Neutrophil (primary cell): ENCODE measurements at regions not wholly inside any gene's neighbourhood (a gene's known extent, or its start where the extent isn't known, plus 50 kb on each side); places are given as distances from the start of the nearest gene placed in this dataset.
"Not testable (repeated sequence)": the region's sequence is repeated elsewhere in the genome, so short reads cannot be mapped to it uniquely, and the experiment has no call there.

Source experiments
- H3K27ac ChIP-seq: fragments of 200-600 bp; sonication (generic); 2 replicates; pipeline ENCODE4 v1.5.1; 2016; ENCODE audit warnings: mild to moderate bottlenecking, moderate library complexity
- H3K27me3 ChIP-seq: fragments of 200-600 bp; sonication (generic); 2 replicates; pipeline ENCODE4 v1.6.0; 2016; ENCODE audit warnings: mild to moderate bottlenecking
- H3K36me3 ChIP-seq: fragments of 200-600 bp; sonication (generic); 2 replicates; pipeline ENCODE4 v1.5.1; 2017
- H3K4me1 ChIP-seq, 2 experiments: fragments of 200-600 bp in 1 of 2; sonication (generic) in 1 of 2; 1 replicate in 1 of 2; 2 replicates in 1 of 2; pipeline versions ENCODE4 v1.5.1 to v1.6.1; 2013 to 2016; ENCODE audit warnings: low read depth in 1 of 2, low read length in 1 of 2, mild to moderate bottlenecking in 1 of 2, moderate library complexity in 1 of 2; ENCODE audit not compliant: control insufficient read depth in 1 of 2, insufficient read depth in 1 of 2
- H3K4me3 ChIP-seq, 2 experiments: fragments of 200-600 bp in 1 of 2; sonication (generic) in 1 of 2; 1 replicate in 1 of 2; 2 replicates in 1 of 2; pipeline ENCODE4 v1.5.1; 2013 to 2016; ENCODE audit warnings: low read depth in 1 of 2, low read length in 1 of 2, mild to moderate bottlenecking in 1 of 2, moderate library complexity in 1 of 2
- H3K9me3 ChIP-seq: fragments of 200-600 bp; sonication (generic); 2 replicates; pipeline ENCODE4 v1.5.1; 2016
- CTCF ChIP-seq: fragments of 200-600 bp; sonication (generic); IDR thresholded peaks from 2 replicates; pipeline ENCODE4 v1.5.1; 2016; ENCODE audit warnings: antibody characterized with exemption

DNA sequence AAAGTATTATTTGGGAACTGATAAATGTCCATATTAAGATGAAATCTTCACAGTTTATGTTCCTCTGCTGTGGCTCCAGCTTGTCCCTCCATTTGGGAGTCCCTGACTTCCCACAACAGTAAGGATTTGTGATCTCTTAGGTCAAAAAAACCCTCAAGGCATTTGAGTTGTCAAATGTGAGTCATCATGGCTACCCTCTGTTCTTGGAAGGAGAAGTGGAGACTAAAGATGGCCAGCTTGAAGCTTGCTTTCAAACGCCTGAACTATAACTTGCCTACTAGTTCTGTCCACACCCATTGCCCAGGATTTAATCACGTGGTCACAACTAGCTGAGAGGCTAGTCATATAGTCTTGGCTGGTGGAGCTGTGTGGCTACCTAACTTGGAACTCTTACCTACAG is 107.8 kb downstream of the CCNG2 start:
- no peaks in the 10 kb centered on the region for H3K36me3 ChIP-seq
- no peaks in the 10 kb centered on the region for H3K27me3 ChIP-seq
- no peaks in the 10 kb centered on the region for H3K9me3 ChIP-seq
- no peaks in the 10 kb centered on the region for H3K4me1 ChIP-seq
- H3K27ac ChIP-seq: no peak overlapping the region
- TF ChIP-seq CTCF: no peak
- no peak overlapping the region for H3K4me3 ChIP-seq

GRCh38 chr4:77268108-77268507 is 111.1 kb downstream of the CCNG2 start:
- Histone ChIP-seq H3K27ac (no peak overlapping the region), H3K9me3 (no peaks in the 10 kb centered on the region), H3K36me3 (no peaks in the 10 kb centered on the region), H3K27me3 (no peaks in the 10 kb centered on the region), H3K4me1 (no peaks in the 10 kb centered on the region), H3K4me3 (no peak overlapping the region)
- no peak for TF ChIP-seq CTCF

GRCh38 chr4:77269505-77269904 is 112.5 kb downstream of the CCNG2 start:
- no peaks in the 10 kb centered on the region for H3K4me1 ChIP-seq
- no peaks in the 10 kb centered on the region for H3K27me3 ChIP-seq
- no peak for TF ChIP-seq CTCF
- no peaks in the 10 kb centered on the region for H3K36me3 ChIP-seq
- H3K27ac ChIP-seq: no peak overlapping the region
- no peak overlapping the region for H3K4me3 ChIP-seq
- no peaks in the 10 kb centered on the region for H3K9me3 ChIP-seq

- H3K36me3 ChIP-seq: no peaks in the 10 kb centered on the region
- no peak overlapping the region for H3K27ac ChIP-seq
- no peak for TF ChIP-seq CTCF
- H3K9me3 ChIP-seq: no peaks in the 10 kb centered on the region
- no peaks in the 10 kb centered on the region for H3K4me1 ChIP-seq
- H3K4me3 ChIP-seq: no peak overlapping the region
- H3K27me3 ChIP-seq: no peaks in the 10 kb centered on the region
Observed at GRCh38 chr4:77273412-77273811, 116.4 kb downstream of the CCNG2 start.

DNA sequence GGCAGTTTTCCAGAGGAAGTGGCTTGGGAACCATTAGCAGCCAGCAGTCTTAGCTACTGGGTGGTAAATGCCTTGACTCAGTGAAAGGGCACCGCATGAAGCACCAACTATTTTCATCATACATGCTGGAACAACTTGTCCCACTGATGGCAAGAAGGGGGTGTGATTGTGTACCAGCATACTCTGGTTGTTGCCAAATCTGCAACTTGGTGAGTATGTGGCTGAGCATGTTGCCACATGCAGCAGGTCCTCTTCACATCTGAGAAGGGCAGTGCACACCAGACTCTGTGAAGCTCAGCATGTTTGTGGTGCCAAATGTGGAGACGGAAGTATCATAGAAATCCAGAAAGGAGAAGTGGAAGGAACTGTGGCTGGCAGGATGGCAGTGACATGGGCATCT is 122.1 kb downstream of the CCNG2 start:
- H3K36me3 ChIP-seq, H3K4me3 ChIP-seq, H3K27me3 ChIP-seq, H3K4me1 ChIP-seq, H3K27ac ChIP-seq, H3K9me3 ChIP-seq: not testable (repeated sequence)

- Histone ChIP-seq H3K9me3 (no peaks in the 10 kb centered on the region), H3K27ac (no peak overlapping the region), H3K27me3 (no peaks in the 10 kb centered on the region), H3K4me1 (no peaks in the 10 kb centered on the region), H3K4me3 (no peak overlapping the region), H3K36me3 (no peaks in the 10 kb centered on the region)
- no peak for TF ChIP-seq CTCF
Observed at GRCh38 chr4:77282305-77282704, 125.3 kb downstream of the CCNG2 start.
